ENCODE measurements at regions not wholly inside any gene's neighbourhood (a gene's known extent, or its start where the extent isn't known, plus 50 kb on each side); places are given as distances from the start of the nearest gene placed in this dataset.
"Not testable (repeated sequence)": the region's sequence is repeated elsewhere in the genome, so short reads cannot be mapped to it uniquely, and the experiment has no call there.

DNA sequence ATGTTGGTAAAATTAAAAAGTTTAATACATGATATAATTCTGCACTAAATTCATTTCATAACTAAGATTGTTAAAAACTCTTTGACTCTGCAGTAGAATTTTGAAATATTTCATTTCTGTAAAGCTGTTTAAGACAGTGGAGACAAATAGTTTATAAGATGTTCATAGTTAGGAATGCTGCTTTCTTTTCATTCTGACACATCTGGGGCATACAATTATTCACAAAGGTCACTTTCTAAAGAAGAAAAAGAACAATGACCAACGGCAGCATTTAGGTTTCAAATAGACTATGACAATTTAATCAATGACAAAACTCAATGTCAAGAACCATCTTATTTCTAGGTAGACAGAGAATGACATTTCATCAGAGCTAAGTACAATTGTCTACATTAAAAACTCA, 1422.1 kb downstream of the PCDH9 start:
- no peak for TF ChIP-seq ZFX (IDR thresholded peaks at IDR 0.05; ENCODE audit: borderline replicate concordance)
- TF ChIP-seq, protein P1, sequence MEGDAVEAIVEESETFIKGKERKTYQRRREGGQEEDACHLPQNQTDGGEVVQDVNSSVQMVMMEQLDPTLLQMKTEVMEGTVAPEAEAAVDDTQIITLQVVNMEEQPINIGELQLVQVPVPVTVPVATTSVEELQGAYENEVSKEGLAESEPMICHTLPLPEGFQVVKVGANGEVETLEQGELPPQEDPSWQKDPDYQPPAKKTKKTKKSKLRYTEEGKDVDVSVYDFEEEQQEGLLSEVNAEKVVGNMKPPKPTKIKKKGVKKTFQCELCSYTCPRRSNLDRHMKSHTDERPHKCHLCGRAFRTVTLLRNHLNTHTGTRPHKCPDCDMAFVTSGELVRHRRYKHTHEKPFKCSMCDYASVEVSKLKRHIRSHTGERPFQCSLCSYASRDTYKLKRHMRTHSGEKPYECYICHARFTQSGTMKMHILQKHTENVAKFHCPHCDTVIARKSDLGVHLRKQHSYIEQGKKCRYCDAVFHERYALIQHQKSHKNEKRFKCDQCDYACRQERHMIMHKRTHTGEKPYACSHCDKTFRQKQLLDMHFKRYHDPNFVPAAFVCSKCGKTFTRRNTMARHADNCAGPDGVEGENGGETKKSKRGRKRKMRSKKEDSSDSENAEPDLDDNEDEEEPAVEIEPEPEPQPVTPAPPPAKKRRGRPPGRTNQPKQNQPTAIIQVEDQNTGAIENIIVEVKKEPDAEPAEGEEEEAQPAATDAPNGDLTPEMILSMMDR (IDR thresholded peaks at IDR 0.05), result no peak
- no peak overlapping the region for H3K27ac ChIP-seq

DNA sequence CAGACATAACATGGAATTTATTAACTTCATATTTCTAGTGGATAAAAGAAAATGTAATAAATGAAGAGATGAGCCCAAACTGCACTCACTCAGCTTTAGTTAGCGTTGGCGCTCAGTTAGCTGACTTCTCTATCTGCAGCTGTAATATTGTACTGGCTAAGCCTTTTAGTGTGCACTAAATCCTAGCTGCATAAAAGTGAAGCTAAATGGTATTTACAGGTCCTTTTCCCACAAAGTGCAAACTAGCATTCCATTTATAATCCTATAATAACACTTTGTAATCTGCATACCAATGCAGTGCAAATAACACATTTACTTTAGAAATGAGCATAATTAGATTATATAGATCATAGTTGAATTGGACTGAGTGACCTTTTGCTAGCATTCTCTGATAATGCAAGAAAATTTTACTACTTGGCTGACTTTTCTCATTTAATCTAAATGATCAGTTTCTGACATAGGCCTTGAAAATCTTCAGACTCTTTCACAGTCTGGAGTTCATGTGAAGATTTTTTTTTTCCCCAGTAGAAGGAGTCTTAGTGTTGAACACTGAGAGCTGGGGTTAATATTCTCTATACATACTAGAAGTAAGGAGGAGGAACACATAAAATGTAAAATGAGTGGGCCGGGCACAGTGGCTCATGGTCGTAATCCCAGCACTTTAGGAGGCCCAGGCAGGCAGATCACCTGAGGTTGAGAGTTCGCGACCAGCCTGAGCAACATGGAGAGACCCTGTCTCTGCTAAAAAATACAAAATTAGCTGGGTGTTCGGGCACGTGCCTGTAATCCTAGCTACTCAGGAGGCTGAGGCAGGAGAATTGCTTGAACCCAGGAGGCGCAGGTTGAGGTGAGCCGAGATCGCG, 1426.4 kb downstream of the PCDH9 start:
- TF ChIP-seq, protein P1 (IDR thresholded peaks at IDR 0.05), result no peak
- no peak for TF ChIP-seq ZFX (IDR thresholded peaks at IDR 0.05; ENCODE audit: borderline replicate concordance)
- no peak overlapping the region for H3K27ac ChIP-seq

DNA sequence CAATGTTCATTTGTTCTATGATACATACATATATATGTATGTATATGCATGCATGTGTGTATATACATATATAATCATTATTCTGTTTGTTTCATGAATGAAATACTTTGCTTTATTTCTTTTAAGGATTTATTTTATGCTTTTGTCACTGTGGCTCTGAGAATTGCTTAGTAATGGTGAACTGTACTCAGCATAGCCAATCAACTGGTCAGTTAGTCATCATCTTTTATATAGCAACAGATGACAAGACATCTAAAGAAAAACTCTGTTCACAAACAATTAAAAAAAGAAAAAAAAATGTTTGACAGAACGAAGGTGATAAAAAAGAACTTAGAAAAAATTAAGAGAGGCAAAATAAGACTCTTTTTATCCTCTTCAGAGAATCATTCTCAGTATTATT, 1440.3 kb downstream of the PCDH9 start:
- no peak overlapping the region for H3K27ac ChIP-seq
- TF ChIP-seq ZFX (IDR thresholded peaks at IDR 0.05; ENCODE audit: borderline replicate concordance), result no peak
- TF ChIP-seq, protein P1 (IDR thresholded peaks at IDR 0.05), result no peak

DNA sequence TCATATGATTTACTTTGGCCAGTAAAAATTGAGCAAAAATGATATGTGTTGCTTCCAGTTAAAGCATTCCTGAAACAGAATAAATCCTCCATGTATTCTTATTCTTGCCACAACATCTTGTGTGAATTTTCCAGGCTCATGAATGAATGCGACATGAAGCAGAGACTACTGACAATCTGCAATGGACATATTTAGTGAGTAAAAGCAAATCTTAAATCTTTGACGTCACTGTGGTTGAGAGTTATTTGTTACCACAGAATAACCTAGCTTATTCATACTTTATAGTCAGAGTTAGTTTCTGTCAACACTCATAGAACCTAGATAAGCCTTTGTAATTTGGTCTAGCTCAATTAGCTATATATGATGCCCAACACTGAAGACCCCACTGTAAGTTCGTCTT, 1443.1 kb downstream of the PCDH9 start:
- no peak overlapping the region for H3K27ac ChIP-seq
- TF ChIP-seq ZFX (IDR thresholded peaks at IDR 0.05; ENCODE audit: borderline replicate concordance), result no peak
- TF ChIP-seq, protein P1 (IDR thresholded peaks at IDR 0.05), result no peak

DNA sequence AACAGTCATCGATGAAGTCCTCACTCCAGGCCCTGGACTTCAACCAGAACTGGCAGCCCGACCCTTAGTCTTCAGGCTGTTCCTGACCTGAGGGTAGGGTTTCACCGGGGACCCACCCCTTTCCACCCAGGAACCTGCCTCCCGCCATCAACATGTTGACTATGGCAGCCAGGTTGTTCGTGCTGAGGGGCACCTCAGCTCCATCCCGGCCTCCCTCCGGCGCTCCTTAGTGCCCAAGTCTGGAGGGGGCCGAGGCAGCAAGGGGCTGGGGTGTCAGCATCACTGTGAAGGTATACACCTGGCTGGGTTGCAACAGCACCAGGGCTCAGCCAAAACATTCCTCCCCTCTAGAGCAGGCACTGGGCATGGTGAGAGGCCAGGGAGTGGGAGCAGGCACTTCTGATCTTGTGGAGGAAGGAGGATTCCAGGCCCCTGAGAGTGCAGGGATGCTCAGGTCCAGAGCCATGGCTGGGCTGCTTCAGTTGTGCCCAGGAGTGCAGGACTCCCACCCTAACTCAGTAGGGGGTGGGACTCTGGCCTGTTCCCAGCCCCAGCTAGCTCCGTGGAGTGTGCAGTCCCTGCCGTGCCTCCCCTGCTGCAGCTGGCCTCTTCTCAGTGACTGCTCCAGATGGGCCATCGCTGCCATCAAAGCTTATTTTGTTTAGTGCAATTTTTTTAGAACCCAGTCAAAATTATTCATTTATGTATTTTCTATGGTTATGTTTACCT, 1445.9 kb downstream of the PCDH9 start:
- TF ChIP-seq, protein P1 (IDR thresholded peaks at IDR 0.05), result no peak
- TF ChIP-seq ZFX (IDR thresholded peaks at IDR 0.05; ENCODE audit: borderline replicate concordance), result no peak
- no peak overlapping the region for H3K27ac ChIP-seq

DNA sequence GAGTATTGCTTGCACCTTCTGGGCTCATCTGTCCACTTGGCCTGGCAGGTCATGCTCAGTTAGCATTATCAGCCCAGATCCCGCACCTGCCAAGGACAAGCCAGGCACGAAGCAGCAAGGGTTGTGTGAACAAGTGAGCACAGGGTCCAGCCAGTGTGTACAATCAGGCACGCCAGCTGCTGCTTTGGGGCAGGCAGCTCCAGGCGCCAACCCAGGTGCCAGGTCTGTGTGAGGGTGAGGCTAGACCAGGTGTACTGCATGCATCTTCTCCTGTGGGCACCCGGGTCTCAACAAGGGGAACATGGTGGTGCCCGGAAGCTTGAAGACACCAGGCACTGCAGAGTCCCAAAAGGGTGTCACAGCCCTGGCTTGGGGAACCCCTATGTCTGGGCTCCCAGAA, 1446.8 kb downstream of the PCDH9 start:
- TF ChIP-seq, protein P1 (IDR thresholded peaks at IDR 0.05), result no peak
- TF ChIP-seq ZFX (IDR thresholded peaks at IDR 0.05; ENCODE audit: borderline replicate concordance), result no peak
- no peak overlapping the region for H3K27ac ChIP-seq

DNA sequence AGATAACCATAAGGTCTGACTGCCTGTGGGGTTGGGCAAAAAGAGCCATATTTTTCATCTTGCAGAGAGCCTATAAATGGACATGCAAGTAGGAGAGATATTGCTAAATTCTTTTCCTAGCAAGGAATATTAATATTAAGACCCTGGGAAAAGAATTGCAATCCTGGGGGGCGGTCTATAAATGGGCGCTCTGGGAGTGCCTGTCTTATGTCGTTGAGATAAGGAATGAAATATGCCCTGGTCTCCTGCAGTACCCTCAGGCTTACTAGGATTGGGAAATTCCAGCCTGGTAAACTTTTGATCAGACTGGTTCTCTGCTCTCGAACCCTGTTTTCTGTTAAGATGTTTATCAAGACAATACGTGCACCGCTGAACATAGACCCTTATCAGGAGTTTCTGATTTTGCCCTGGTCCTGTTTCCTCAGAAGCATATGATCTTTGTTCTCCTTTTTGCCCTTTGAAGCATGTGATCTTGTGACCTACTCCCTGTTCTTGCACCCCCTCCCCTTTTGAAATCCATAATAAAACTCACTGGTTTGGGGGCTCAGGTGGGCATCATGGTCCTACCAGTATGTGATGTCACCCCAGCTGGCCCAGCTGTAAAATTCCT, 1458.3 kb downstream of the PCDH9 start:
- H3K27ac ChIP-seq, result not testable (repeated sequence)

Measured in 22Rv1 (cell line).